Endothelial cell (in vitro differentiated cells): ENCODE measurements at regions not wholly inside any gene's neighbourhood (a gene's known extent, or its start where the extent isn't known, plus 50 kb on each side); places are given as distances from the start of the nearest gene placed in this dataset.

Source experiments
- DNase-seq: peaks from one replicate; pipeline ENCODE4 v3.0.0; 2021; ENCODE audit warnings: low spot score
- H3K27ac Mint-ChIP-seq: one replicate; pipeline ENCODE4 v1.8.0; 2021; ENCODE audit warnings: mixed read lengths, inconsistent platforms; ENCODE audit not compliant: unreplicated experiment
- H3K27me3 Mint-ChIP-seq: one replicate; pipeline ENCODE4 v1.8.0; 2021; ENCODE audit warnings: mild to moderate bottlenecking, moderate library complexity, mixed read lengths, inconsistent platforms; ENCODE audit not compliant: unreplicated experiment
- H3K36me3 Mint-ChIP-seq: one replicate; pipeline ENCODE4 v1.8.0; 2021; ENCODE audit warnings: mild to moderate bottlenecking, low read depth, mixed read lengths, inconsistent platforms; ENCODE audit not compliant: unreplicated experiment
- H3K4me1 Mint-ChIP-seq: one replicate; pipeline ENCODE4 v1.8.0; 2021; ENCODE audit warnings: mild to moderate bottlenecking, mixed read lengths, inconsistent platforms; ENCODE audit not compliant: unreplicated experiment
- H3K4me3 Mint-ChIP-seq: one replicate; pipeline ENCODE4 v1.8.0; 2021; ENCODE audit warnings: mild to moderate bottlenecking, mixed read lengths, inconsistent platforms; ENCODE audit not compliant: unreplicated experiment
- H3K9me3 Mint-ChIP-seq: one replicate; pipeline ENCODE4 v1.8.0; 2021; ENCODE audit warnings: mixed read lengths, inconsistent platforms; ENCODE audit not compliant: unreplicated experiment
- TF ChIP-seq, protein P1 (sequence below): fragments of 200-600 bp; sonication (generic); IDR thresholded peaks from one replicate; pipeline ENCODE4 v1.5.0; 2021; ENCODE audit warnings: antibody characterized with exemption; ENCODE audit not compliant: unreplicated experiment

DNA sequence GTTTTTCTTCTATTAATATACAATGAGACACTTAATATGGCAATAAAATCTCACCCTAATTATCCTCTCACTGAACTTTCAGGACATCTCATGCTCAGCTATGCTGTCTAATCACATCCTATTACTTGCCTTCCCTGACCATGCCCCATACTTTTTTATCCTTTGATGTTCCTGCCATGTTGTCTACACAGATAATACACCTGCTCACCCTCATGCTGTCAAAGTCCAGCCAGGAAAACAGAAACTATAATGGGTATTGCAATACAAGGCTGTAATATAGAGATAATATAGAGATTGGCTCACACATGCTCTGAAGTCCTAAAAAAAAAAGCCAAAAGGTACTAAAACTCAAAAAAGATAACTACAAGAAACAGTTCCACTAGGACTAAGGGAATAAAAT, 305.4 kb downstream of the PRDM5 start:
- H3K36me3 Mint-ChIP-seq: no peaks in the 10 kb centered on the region
- no peak overlapping the region for H3K4me3 Mint-ChIP-seq
- no peak overlapping the region for H3K27ac Mint-ChIP-seq
- H3K27me3 Mint-ChIP-seq: peaks cover 2% of the 10 kb centered on the region
- H3K4me1 Mint-ChIP-seq: peaks cover 6% of the 10 kb centered on the region
- TF ChIP-seq, protein P1, sequence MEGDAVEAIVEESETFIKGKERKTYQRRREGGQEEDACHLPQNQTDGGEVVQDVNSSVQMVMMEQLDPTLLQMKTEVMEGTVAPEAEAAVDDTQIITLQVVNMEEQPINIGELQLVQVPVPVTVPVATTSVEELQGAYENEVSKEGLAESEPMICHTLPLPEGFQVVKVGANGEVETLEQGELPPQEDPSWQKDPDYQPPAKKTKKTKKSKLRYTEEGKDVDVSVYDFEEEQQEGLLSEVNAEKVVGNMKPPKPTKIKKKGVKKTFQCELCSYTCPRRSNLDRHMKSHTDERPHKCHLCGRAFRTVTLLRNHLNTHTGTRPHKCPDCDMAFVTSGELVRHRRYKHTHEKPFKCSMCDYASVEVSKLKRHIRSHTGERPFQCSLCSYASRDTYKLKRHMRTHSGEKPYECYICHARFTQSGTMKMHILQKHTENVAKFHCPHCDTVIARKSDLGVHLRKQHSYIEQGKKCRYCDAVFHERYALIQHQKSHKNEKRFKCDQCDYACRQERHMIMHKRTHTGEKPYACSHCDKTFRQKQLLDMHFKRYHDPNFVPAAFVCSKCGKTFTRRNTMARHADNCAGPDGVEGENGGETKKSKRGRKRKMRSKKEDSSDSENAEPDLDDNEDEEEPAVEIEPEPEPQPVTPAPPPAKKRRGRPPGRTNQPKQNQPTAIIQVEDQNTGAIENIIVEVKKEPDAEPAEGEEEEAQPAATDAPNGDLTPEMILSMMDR: no peak
- DNase-seq: no peak
- H3K9me3 Mint-ChIP-seq: no peaks in the 10 kb centered on the region

DNA sequence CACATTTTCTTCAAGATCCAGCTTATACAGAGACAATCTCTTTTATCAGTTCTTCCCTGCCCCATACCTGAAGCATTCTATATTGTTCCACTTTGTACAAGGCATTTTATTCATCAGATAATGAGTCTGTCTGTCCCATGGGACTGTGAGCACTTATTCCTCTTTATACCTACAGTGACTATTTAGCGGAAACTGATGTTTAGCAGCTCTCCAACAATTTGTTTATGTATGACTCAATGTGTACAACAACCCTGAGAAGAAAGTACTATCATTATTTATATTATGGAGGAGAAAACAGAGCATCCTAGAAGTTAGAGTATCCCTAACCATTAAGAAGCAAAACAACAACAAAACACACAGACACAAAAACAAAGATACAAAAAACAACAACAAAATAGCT, 306.5 kb downstream of the PRDM5 start:
- Mint-ChIP-seq H3K36me3 (no peaks in the 10 kb centered on the region), H3K9me3 (no peaks in the 10 kb centered on the region), H3K4me3 (no peak overlapping the region), H3K27ac (no peak overlapping the region), H3K27me3 (no peaks in the 10 kb centered on the region), H3K4me1 (peaks cover 6% of the 10 kb centered on the region)
- TF ChIP-seq, protein P1: no peak
- DNase-seq: no peak

DNA sequence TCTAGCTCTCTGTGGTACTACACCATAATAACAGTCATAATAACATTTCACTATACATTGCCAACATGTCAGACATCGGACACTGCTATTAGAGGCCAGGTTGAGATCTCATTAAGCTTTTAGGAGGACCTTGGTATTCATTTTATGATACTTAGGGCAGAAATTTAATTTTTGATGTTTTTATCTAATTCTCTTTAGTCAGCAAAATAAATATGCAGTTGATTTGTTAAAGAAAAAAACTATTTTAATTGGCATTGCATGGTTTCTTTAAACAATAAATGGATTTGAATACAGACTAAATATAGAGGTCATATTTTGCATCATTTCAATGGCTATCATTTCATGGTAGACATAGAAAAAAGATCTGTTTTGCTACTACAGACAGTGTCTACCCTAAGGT, 308.7 kb downstream of the PRDM5 start:
- Mint-ChIP-seq H3K4me1 (peaks cover 6% of the 10 kb centered on the region), H3K27ac (no peak overlapping the region), H3K9me3 (no peaks in the 10 kb centered on the region), H3K27me3 (no peaks in the 10 kb centered on the region), H3K4me3 (no peak overlapping the region), H3K36me3 (no peaks in the 10 kb centered on the region)
- no peak for DNase-seq
- TF ChIP-seq, protein P1: no peak

DNA sequence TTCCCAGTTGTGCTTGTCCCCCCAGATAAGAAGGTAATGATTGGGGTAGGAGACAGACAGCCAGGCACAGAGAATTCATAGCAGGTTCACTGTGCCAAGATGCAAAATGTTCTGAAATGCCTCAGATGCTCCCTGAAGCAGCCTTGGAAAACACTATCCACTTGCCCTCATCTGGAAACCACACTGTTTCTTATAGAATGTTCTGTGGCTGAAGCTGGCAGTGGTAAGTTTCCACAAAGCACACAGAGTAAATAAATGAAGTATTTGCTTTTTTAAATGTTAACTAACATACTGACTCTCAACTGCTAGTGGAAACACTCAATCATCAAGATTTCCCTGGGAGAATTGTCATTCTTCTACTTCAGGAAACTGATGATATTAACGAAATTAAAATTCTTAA, 311.4 kb downstream of the PRDM5 start:
- TF ChIP-seq, protein P1: no peak
- no peaks in the 10 kb centered on the region for H3K36me3 Mint-ChIP-seq
- H3K9me3 Mint-ChIP-seq: no peaks in the 10 kb centered on the region
- DNase-seq: no peak
- no peaks in the 10 kb centered on the region for H3K27me3 Mint-ChIP-seq
- H3K27ac Mint-ChIP-seq: no peak overlapping the region
- H3K4me1 Mint-ChIP-seq: peaks cover 6% of the 10 kb centered on the region
- no peak overlapping the region for H3K4me3 Mint-ChIP-seq

DNA sequence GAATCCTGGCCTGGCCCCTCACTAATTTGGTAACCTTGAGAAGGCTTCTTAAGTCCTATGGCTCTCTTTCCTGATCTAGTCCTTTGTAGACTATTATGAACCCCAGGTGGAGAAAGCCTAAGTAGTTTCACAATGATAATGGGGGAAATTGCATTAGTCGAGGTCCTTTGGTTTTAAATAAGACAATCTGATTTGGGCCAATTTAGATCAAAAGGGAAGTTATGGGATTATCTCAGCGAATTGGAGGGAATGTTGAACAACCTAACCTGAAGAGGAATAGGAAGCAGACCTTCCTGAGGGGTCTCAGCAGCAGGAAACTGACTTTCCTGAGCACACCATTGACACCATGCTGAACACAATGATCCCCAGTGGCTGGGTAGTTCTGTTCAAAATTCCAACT, 331.5 kb downstream of the PRDM5 start:
- Mint-ChIP-seq H3K27ac (no peak overlapping the region), H3K9me3 (no peaks in the 10 kb centered on the region), H3K4me3 (no peak overlapping the region), H3K27me3 (no peaks in the 10 kb centered on the region), H3K36me3 (no peaks in the 10 kb centered on the region), H3K4me1 (peaks cover 34% of the 10 kb centered on the region)
- TF ChIP-seq, protein P1: no peak
- DNase-seq: no peak
